A549 (cell line): ENCODE measurements at regions not wholly inside any gene's neighbourhood (a gene's known extent, or its start where the extent isn't known, plus 50 kb on each side); places are given as distances from the start of the nearest gene placed in this dataset.

Source experiments
- ATAC-seq, 2 experiments: fragments of 200-7000 bp in 1 of 2; fragments of >200 bp in 1 of 2; cut with Nextera tagmentation in 1 of 2; cut with Tn5 transposase in 1 of 2; 3 replicates each; pipeline versions ENCODE4 v1.8.0 to v1.9.1; 2018 to 2020; ENCODE audit warnings: mild to moderate bottlenecking in 1 of 2, moderate library complexity in 1 of 2
- CTCF ChIA-PET: fragments of 300-600 bp; sonication (Branson Sonifier 250); formaldehyde crosslinking; extraction: SDS; loops from one replicate; lab custom pipeline; 2021; ENCODE audit warnings: antibody characterized with exemption, inconsistent platforms; lab: Yijun Ruan, JAX
- POLR2A ChIA-PET: fragments of 350-600 bp; formaldehyde crosslinking; extraction: SDS; loops from one replicate; lab custom pipeline; 2021; ENCODE audit warnings: antibody characterized with exemption, inconsistent platforms; lab: Yijun Ruan, JAX
- DNase-seq, 2 experiments: peaks; one replicate each; pipeline versions ENCODE4 v3.0.0 to v3.0.0-alpha.2; 2011 to 2016; ENCODE audit warnings: low read depth in 1 of 2, low spot score in 1 of 2
- FAIRE-seq: peaks from 2 replicates; lab custom pipeline; 2011; peaks lifted over from hg19 to GRCh38; lab: Jason Lieb, UNC
- H3K27ac ChIP-seq, 2 experiments: fragments of >200 bp; sonication (Bioruptor Twin); formaldehyde crosslinking; 3 replicates each; pipeline ENCODE4 v1.5.1; 2016 to 2017
- H3K4me1 ChIP-seq: fragments of >200 bp; sonication (Bioruptor Twin); formaldehyde crosslinking; 3 replicates; pipeline ENCODE4 v1.6.1; 2016
- H3K4me2 ChIP-seq: fragments of >200 bp; sonication (Bioruptor Twin); formaldehyde crosslinking; 3 replicates; pipeline ENCODE4 v1.6.1; 2016
- H3K4me3 ChIP-seq: fragments of >200 bp; sonication (Bioruptor Twin); formaldehyde crosslinking; 3 replicates; pipeline ENCODE4 v1.5.1; 2016
- H3K9me3 ChIP-seq: fragments of >200 bp; sonication (Bioruptor Twin); formaldehyde crosslinking; 3 replicates; pipeline ENCODE4 v1.6.1; 2016
- CBX8 ChIP-seq: fragments of 200-600 bp; sonication (generic); IDR thresholded peaks from 2 replicates; pipeline ENCODE4 v1.6.1; 2016
- CHD2 ChIP-seq: fragments of 150-350 bp; IDR thresholded peaks from 2 replicates; pipeline ENCODE4 v1.6.1; 2014; ENCODE audit warnings: low read length; ENCODE audit not compliant: partially characterized antibody
- EHF ChIP-seq: fragments of 250-450 bp; sonication (Bioruptor Pico); IDR thresholded peaks from 2 replicates; pipeline ENCODE4 v1.5.0; 2020; ENCODE audit warnings: mild to moderate bottlenecking
- EHMT2 ChIP-seq: fragments of 200-600 bp; sonication (generic); IDR thresholded peaks from 2 replicates; pipeline ENCODE4 v1.6.1; 2016; ENCODE audit warnings: antibody characterized with exemption, low read depth, mild to moderate bottlenecking, moderate library complexity
- ESRRA ChIP-seq: fragments of 150-350 bp; IDR thresholded peaks from 2 replicates; pipeline ENCODE4 v1.6.1; 2014; ENCODE audit warnings: mild to moderate bottlenecking, low read length, borderline replicate concordance
- FOXS1 ChIP-seq: fragments of 250-450 bp; sonication (Bioruptor Pico); IDR thresholded peaks from 2 replicates; pipeline ENCODE4 v1.5.0; 2020; ENCODE audit warnings: mild to moderate bottlenecking, moderate library complexity
- GATA3 ChIP-seq: IDR thresholded peaks from 2 replicates; pipeline ENCODE4 v1.6.1; 2012; ENCODE audit warnings: borderline replicate concordance
- HOXA7 ChIP-seq: fragments of 250-450 bp; sonication (Bioruptor Pico); IDR thresholded peaks from 2 replicates; pipeline ENCODE4 v1.5.0; 2020; ENCODE audit warnings: mild to moderate bottlenecking, moderate library complexity
- HOXB5 ChIP-seq: fragments of 250-450 bp; sonication (Bioruptor Pico); IDR thresholded peaks from 2 replicates; pipeline ENCODE4 v1.5.0; 2020; ENCODE audit warnings: mild to moderate bottlenecking, moderate library complexity
- JUN ChIP-seq, 2 experiments: fragments of >200 bp; sonication (Bioruptor Twin); formaldehyde crosslinking; IDR thresholded peaks; 2 replicates in 1 of 2; 3 replicates in 1 of 2; pipeline ENCODE4 v1.6.1; 2016 to 2017
- JUNB ChIP-seq: fragments of >200 bp; sonication (Bioruptor Twin); formaldehyde crosslinking; IDR thresholded peaks from 2 replicates; pipeline ENCODE4 v1.6.1; 2016
- MYC ChIP-seq: IDR thresholded peaks from 2 replicates; pipeline ENCODE4 v1.6.1; 2012; ENCODE audit warnings: mild to moderate bottlenecking, inconsistent platforms, low read length, improper control_type of control experiment, borderline replicate concordance
- NFE2L2 ChIP-seq: fragments of 150-350 bp; conservative IDR thresholded peaks from 2 replicates; pipeline ENCODE4 v1.6.1; 2014; ENCODE audit warnings: low read length
- NPAS2 ChIP-seq: fragments of 250-450 bp; sonication (Bioruptor Pico); IDR thresholded peaks from 2 replicates; pipeline ENCODE4 v1.8.0; 2022; ENCODE audit warnings: mild to moderate bottlenecking, moderate library complexity, borderline replicate concordance
- RAD21 ChIP-seq, 2 experiments: fragments of >200 bp in 1 of 2; sonication (Bioruptor Twin) in 1 of 2; formaldehyde crosslinking in 1 of 2; IDR thresholded peaks in 1 of 2; conservative IDR thresholded peaks in 1 of 2; 2 replicates in 1 of 2; 3 replicates in 1 of 2; pipeline ENCODE4 v1.6.1; 2012 to 2018; ENCODE audit warnings: inconsistent platforms in 1 of 2
- SREBF2 ChIP-seq: fragments of 450-650 bp; IDR thresholded peaks from 2 replicates; pipeline ENCODE4 v1.6.1; 2014; ENCODE audit warnings: mild to moderate bottlenecking, moderate library complexity
- TFCP2L1 ChIP-seq: fragments of 250-450 bp; sonication (Bioruptor Pico); IDR thresholded peaks from 2 replicates; pipeline ENCODE4 v1.5.0; 2021; ENCODE audit warnings: mild to moderate bottlenecking
- TP53 ChIP-seq: fragments of 250-450 bp; sonication (Bioruptor Pico); IDR thresholded peaks from 2 replicates; pipeline ENCODE4 v1.5.0; 2021; ENCODE audit warnings: mild to moderate bottlenecking, moderate library complexity
- ZC3H11A ChIP-seq: fragments of 450-650 bp; IDR thresholded peaks from 2 replicates; pipeline ENCODE4 v1.6.1; 2014; ENCODE audit warnings: antibody characterized with exemption, mild to moderate bottlenecking
- WGBS: methylation state at CpG from one replicate; pipeline ENCODE4 v1.1.6; 2017; ENCODE audit errors: missing lambda C conversion rate; 5-methylcytosine and 5-hydroxymethylcytosine counted together
- TF ChIP-seq, protein P1 (sequence below): fragments of 250-450 bp; sonication (Bioruptor Pico); IDR thresholded peaks from 2 replicates; pipeline ENCODE4 v1.5.0; 2020; ENCODE audit warnings: low read depth, mild to moderate bottlenecking, moderate library complexity
- TF ChIP-seq, protein P2 (sequence below): fragments of 450-650 bp; IDR thresholded peaks from 2 replicates; pipeline ENCODE4 v1.6.1; 2014; ENCODE audit warnings: antibody characterized with exemption
- TF ChIP-seq, protein P3 (sequence below): fragments of 150-350 bp; IDR thresholded peaks from 2 replicates; pipeline ENCODE4 v1.6.1; 2014; ENCODE audit warnings: low read depth, mild to moderate bottlenecking, low read length
- TF ChIP-seq, protein P4 (sequence below): fragments of 200-600 bp; sonication (generic); IDR thresholded peaks from 2 replicates; pipeline ENCODE4 v1.6.1; 2016; ENCODE audit warnings: antibody characterized with exemption, mild to moderate bottlenecking, moderate library complexity
- TF ChIP-seq, protein P5 (sequence below): fragments of >200 bp; sonication (Bioruptor Twin); formaldehyde crosslinking; IDR thresholded peaks from 3 replicates; pipeline ENCODE4 v1.6.1; 2016

DNA sequence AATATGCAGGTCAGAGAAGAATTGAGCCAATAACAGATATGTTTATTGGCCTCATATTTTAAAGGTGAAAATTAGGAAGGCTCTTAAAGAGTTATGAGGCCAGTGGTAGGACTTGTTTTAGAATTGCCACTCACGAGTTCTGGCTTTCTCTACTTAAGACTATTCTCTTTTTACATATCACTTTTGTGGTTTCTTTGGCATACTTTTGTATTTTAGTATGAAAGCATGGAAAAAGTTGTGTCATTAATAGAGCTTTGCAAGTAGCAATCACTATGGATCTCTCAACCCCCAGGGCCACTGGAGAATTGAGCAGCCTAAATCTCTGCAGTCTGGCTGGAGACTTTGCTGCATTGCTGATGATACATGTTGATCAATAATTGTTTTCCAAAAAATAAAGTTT lies 64.6 kb upstream of the SOX21 start:
- ATAC-seq (no peak), FAIRE-seq (no peak), DNase-seq (no peak)
- Histone ChIP-seq H3K27ac (no peak overlapping the region), H3K9me3 (no peaks in the 10 kb centered on the region), H3K4me2 (no peak overlapping the region), H3K4me3 (no peak overlapping the region), H3K4me1 (0 out of 3 replicates have a peak, but pooled peaks cover 6% of the 10 kb centered on the region)
- POLR2A ChIA-PET = no interaction called here
- CTCF ChIA-PET = no interaction called here
- 79% methylated on average over 1 of the region's 1 CpG for WGBS
- no peak for TF ChIP-seq EHF (CRISPR knock-in tag)
- TF ChIP-seq, protein P1, sequence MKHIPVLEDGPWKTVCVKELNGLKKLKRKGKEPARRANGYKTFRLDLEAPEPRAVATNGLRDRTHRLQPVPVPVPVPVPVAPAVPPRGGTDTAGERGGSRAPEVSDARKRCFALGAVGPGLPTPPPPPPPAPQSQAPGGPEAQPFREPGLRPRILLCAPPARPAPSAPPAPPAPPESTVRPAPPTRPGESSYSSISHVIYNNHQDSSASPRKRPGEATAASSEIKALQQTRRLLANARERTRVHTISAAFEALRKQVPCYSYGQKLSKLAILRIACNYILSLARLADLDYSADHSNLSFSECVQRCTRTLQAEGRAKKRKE = no peak
- no peak for TF ChIP-seq MYC
- TF ChIP-seq HOXA7 (CRISPR knock-in tag) = no peak
- no peak for TF ChIP-seq TP53
- TF ChIP-seq, protein P2, sequence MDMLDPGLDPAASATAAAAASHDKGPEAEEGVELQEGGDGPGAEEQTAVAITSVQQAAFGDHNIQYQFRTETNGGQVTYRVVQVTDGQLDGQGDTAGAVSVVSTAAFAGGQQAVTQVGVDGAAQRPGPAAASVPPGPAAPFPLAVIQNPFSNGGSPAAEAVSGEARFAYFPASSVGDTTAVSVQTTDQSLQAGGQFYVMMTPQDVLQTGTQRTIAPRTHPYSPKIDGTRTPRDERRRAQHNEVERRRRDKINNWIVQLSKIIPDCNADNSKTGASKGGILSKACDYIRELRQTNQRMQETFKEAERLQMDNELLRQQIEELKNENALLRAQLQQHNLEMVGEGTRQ = no peak
- TF ChIP-seq NFE2L2 = no peak
- TF ChIP-seq RAD21 (conservative IDR thresholded peaks at IDR 0.05 in 1 of 2, IDR thresholded peaks at IDR 0.05 in 1 of 2) = no peak
- TF ChIP-seq SREBF2 = no peak
- TF ChIP-seq ZC3H11A = no peak
- no peak for TF ChIP-seq NPAS2 (CRISPR knock-in tag)
- TF ChIP-seq GATA3 = no peak
- TF ChIP-seq JUNB = no peak
- no peak for TF ChIP-seq CBX8
- TF ChIP-seq ESRRA = no peak
- TF ChIP-seq, protein P3, sequence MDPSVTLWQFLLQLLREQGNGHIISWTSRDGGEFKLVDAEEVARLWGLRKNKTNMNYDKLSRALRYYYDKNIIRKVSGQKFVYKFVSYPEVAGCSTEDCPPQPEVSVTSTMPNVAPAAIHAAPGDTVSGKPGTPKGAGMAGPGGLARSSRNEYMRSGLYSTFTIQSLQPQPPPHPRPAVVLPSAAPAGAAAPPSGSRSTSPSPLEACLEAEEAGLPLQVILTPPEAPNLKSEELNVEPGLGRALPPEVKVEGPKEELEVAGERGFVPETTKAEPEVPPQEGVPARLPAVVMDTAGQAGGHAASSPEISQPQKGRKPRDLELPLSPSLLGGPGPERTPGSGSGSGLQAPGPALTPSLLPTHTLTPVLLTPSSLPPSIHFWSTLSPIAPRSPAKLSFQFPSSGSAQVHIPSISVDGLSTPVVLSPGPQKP = no peak
- TF ChIP-seq, protein P4, sequence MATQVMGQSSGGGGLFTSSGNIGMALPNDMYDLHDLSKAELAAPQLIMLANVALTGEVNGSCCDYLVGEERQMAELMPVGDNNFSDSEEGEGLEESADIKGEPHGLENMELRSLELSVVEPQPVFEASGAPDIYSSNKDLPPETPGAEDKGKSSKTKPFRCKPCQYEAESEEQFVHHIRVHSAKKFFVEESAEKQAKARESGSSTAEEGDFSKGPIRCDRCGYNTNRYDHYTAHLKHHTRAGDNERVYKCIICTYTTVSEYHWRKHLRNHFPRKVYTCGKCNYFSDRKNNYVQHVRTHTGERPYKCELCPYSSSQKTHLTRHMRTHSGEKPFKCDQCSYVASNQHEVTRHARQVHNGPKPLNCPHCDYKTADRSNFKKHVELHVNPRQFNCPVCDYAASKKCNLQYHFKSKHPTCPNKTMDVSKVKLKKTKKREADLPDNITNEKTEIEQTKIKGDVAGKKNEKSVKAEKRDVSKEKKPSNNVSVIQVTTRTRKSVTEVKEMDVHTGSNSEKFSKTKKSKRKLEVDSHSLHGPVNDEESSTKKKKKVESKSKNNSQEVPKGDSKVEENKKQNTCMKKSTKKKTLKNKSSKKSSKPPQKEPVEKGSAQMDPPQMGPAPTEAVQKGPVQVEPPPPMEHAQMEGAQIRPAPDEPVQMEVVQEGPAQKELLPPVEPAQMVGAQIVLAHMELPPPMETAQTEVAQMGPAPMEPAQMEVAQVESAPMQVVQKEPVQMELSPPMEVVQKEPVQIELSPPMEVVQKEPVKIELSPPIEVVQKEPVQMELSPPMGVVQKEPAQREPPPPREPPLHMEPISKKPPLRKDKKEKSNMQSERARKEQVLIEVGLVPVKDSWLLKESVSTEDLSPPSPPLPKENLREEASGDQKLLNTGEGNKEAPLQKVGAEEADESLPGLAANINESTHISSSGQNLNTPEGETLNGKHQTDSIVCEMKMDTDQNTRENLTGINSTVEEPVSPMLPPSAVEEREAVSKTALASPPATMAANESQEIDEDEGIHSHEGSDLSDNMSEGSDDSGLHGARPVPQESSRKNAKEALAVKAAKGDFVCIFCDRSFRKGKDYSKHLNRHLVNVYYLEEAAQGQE = no peak
- TF ChIP-seq, protein P5, sequence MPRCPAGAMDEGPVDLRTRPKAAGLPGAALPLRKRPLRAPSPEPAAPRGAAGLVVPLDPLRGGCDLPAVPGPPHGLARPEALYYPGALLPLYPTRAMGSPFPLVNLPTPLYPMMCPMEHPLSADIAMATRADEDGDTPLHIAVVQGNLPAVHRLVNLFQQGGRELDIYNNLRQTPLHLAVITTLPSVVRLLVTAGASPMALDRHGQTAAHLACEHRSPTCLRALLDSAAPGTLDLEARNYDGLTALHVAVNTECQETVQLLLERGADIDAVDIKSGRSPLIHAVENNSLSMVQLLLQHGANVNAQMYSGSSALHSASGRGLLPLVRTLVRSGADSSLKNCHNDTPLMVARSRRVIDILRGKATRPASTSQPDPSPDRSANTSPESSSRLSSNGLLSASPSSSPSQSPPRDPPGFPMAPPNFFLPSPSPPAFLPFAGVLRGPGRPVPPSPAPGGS = no peak
- no peak for TF ChIP-seq FOXS1 (CRISPR knock-in tag)

DNA sequence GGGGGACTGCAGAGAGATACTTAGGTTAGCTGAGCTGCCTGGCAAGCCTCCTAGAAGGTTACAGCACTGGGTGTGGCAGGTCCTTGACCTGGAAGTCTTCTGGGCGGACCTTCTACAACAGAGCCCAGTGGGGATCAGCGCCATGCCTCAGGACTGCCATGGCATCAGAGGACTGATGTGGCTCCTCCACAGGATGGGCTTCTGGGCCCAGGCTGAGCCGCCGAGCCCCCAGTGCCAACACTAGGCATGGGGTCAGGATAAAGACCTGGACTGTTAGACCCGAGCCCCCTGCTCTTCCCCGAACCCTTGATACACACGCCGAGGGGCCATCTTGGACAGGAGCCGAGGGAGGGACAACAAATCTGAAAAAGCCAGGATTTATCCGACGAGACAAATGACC lies 64.0 kb upstream of the SOX21 start:
- WGBS = 83% methylated on average over 8 of the region's 11 CpGs
- ATAC-seq = no peak
- CTCF ChIA-PET = interaction anchor here (0.7 kb wide), 1 partner anchor 14 kb away, joined by 3 read pairs; no protein-coding TSS in a partner anchor
- TF ChIP-seq, protein P5 = no peak
- TF ChIP-seq CHD2 = no peak
- TF ChIP-seq GATA3 = no peak
- no peak for TF ChIP-seq TFCP2L1 (CRISPR knock-in tag)
- no peak for TF ChIP-seq NFE2L2
- TF ChIP-seq, protein P1 = no peak
- no peak for TF ChIP-seq JUN (IDR thresholded peaks at IDR 0.05)
- no peak for TF ChIP-seq HOXB5 (CRISPR knock-in tag)
- TF ChIP-seq EHMT2 = no peak
- H3K4me2 ChIP-seq = no peak overlapping the region
- FAIRE-seq = no peak
- H3K9me3 ChIP-seq = no peaks in the 10 kb centered on the region
- no peak for DNase-seq
- no peak overlapping the region for H3K27ac ChIP-seq
- POLR2A ChIA-PET = no interaction called here
- H3K4me3 ChIP-seq = no peak overlapping the region
- 0 out of 3 replicates have a peak, but pooled peaks cover 6% of the 10 kb centered on the region for H3K4me1 ChIP-seq
